ENCODE measurements at regions not wholly inside any gene's neighbourhood (a gene's known extent, or its start where the extent isn't known, plus 50 kb on each side); places are given as distances from the start of the nearest gene placed in this dataset.

DNA sequence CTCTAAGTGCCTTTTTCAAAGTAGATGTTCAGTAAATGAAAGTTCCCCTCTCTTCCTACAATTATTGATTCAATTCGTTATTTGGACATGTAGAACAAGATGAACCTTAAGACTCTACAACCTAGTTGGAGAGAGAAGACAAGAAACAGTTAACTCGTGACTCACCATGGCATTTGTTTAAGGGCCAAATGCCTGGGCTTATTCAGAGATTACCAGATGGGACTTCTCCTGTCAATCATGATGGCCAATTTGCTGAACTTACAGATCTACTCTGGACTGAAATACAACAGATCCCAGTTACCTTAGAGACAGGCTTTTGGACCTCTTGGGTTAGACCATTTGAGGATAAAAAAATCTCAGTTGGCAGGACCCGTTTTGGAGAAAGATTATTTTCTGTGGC, 93.5 kb downstream of the C1orf94 start:
- FAIRE-seq = no peak

DNA sequence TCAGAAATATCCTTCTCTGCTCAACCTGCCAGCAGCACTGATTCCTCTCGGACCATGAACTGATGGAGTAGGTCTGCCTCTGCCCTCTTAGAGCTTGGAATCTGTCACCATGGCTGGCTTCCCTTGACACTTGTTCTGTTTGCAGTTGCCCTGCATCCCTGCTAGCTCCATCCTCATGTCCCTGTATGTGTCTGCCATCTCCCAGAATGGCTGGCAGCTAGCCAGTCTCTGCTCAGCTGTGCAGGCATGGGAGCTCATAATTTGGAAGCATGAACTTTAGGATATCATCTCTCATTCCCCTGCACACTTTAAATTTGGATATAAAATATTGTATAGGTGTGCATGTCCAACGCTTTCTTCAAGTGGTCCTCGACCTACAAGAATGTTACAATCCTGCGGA, 95.4 kb downstream of the C1orf94 start:
- TF ChIP-seq TAF1 (IDR thresholded peaks at IDR 0.05; ENCODE audit: low read depth, low read length) = no peak
- no peak for TF ChIP-seq POU2F2 (IDR thresholded peaks at IDR 0.05; ENCODE audit: low read depth, low read length)
- DNase-seq (ENCODE audit: insufficient read length, low spot score) (no peak), FAIRE-seq (no peak)

More for the DNA sequence above, 93.5 kb downstream of the C1orf94 start:
- TF ChIP-seq POU2F2 (IDR thresholded peaks at IDR 0.05; ENCODE audit: low read depth, low read length) = no peak
- TF ChIP-seq POLR2AphosphoS5 (IDR thresholded peaks at IDR 0.05; ENCODE audit: low read depth, low read length) = no peak
- no peak for TF ChIP-seq TAF1 (IDR thresholded peaks at IDR 0.05; ENCODE audit: low read depth, low read length)
- no peak for TF ChIP-seq POLR2A (IDR thresholded peaks at IDR 0.05; ENCODE audit: low read depth, low read length)
- TF ChIP-seq PAX5 (IDR thresholded peaks at IDR 0.05; ENCODE audit: insufficient read depth, low read length, severe bottlenecking) = no peak
- TF ChIP-seq SPI1 (IDR thresholded peaks at IDR 0.05; ENCODE audit: low read depth, low read length) = no peak
- DNase-seq (ENCODE audit: insufficient read length, low spot score) = no peak

DNA sequence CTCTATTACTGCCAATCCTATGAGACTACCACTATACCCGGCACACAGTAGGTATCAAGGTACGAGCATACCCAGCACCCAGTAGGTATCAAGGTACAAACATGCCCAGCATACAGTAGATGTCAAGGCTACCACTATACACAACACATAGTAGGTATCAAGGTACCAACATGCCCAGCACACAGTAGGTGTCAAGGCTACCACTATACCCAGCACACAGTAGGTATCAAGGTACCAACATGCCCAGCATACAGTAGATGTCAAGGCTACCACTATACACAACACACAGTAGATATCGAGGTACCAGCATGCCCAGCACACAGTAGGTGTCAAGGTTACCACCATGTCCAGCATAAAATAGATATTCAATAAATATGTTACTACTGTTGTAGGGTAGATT, 98.4 kb downstream of the C1orf94 start:
- no peak for TF ChIP-seq POLR2AphosphoS5 (IDR thresholded peaks at IDR 0.05; ENCODE audit: low read depth, low read length)
- TF ChIP-seq PAX5 (IDR thresholded peaks at IDR 0.05; ENCODE audit: insufficient read depth, low read length, severe bottlenecking) = no peak
- no peak for TF ChIP-seq POLR2A (IDR thresholded peaks at IDR 0.05; ENCODE audit: low read depth, low read length)
- no peak for TF ChIP-seq POU2F2 (IDR thresholded peaks at IDR 0.05; ENCODE audit: low read depth, low read length)
- no peak for TF ChIP-seq SPI1 (IDR thresholded peaks at IDR 0.05; ENCODE audit: low read depth, low read length)
- TF ChIP-seq TAF1 (IDR thresholded peaks at IDR 0.05; ENCODE audit: low read depth, low read length) = no peak
- DNase-seq (ENCODE audit: insufficient read length, low spot score) (no peak), FAIRE-seq (no peak)

DNA sequence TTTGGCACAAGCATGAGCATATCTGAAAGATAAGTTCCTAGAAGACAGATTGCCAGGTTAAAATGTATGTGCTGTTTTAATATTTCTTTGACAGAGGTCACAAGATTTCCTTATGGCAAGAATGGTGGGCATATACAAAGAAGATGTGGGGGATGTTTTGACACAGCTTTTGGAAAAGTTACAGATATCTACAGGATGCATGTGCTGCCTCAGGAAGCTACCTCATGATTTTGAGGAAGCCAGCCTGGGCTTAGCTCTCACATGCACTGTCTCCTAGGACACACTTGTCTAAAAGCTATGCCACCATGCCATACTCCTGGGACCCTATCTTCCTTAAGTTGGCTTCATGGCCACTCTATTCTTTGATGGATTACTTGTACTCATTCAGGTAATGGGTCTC, 99.9 kb downstream of the C1orf94 start:
- DNase-seq (ENCODE audit: insufficient read length, low spot score) (no peak), FAIRE-seq (no peak)
- TF ChIP-seq POLR2A (IDR thresholded peaks at IDR 0.05; ENCODE audit: low read depth, low read length) = no peak
- no peak for TF ChIP-seq SPI1 (IDR thresholded peaks at IDR 0.05; ENCODE audit: low read depth, low read length)
- no peak for TF ChIP-seq POU2F2 (IDR thresholded peaks at IDR 0.05; ENCODE audit: low read depth, low read length)
- no peak for TF ChIP-seq TAF1 (IDR thresholded peaks at IDR 0.05; ENCODE audit: low read depth, low read length)
- TF ChIP-seq POLR2AphosphoS5 (IDR thresholded peaks at IDR 0.05; ENCODE audit: low read depth, low read length) = no peak
- no peak for TF ChIP-seq PAX5 (IDR thresholded peaks at IDR 0.05; ENCODE audit: insufficient read depth, low read length, severe bottlenecking)

DNA sequence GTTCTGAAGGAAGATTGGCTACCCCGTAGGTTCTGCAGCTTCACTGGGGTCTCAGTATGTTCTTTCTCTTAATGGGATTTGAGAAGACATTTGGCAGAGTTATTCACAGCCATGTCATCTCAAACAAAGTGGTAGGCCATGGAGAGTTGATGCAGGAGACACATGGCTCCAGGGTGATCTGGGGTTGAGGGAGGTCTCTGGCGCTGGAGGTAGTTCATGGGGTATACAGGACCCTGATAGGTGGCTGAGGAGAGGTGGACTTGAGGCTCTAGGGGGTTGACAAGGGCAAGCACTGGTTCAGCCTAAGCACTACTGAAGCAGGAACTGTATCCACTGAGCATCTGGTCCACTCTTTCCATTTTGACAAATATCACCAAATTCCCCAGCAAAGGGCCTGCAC, 100.4 kb downstream of the C1orf94 start:
- DNase-seq (ENCODE audit: insufficient read length, low spot score) = no peak
- TF ChIP-seq SPI1 (IDR thresholded peaks at IDR 0.05; ENCODE audit: low read depth, low read length) (no peak), TAF1 (IDR thresholded peaks at IDR 0.05; ENCODE audit: low read depth, low read length) (no peak), PAX5 (IDR thresholded peaks at IDR 0.05; ENCODE audit: insufficient read depth, low read length, severe bottlenecking) (no peak), POU2F2 (IDR thresholded peaks at IDR 0.05; ENCODE audit: low read depth, low read length) (no peak), POLR2A (IDR thresholded peaks at IDR 0.05; ENCODE audit: low read depth, low read length) (no peak), POLR2AphosphoS5 (IDR thresholded peaks at IDR 0.05; ENCODE audit: low read depth, low read length) (no peak)
- FAIRE-seq = no peak

DNA sequence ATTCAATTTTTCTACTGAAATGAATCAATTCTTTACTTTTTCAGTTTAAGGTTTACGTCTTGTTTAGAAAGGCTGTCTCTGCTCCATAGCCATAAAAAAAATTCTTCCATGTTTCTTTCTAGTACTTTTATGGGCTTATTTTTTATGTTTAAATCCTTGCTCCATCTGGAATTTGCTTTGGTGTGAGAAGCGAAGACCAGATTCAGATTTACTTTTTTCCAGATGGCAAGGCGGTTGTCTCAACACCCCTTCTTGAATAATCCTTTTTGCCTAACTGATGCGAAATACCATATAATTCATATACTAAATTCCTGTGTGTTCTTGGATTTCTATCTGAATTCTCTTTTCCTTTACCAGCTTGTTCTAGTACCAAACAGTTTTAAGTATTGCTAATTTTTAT, 101.5 kb downstream of the C1orf94 start:
- DNase-seq (ENCODE audit: insufficient read length, low spot score) = no peak
- TF ChIP-seq POLR2AphosphoS5 (IDR thresholded peaks at IDR 0.05; ENCODE audit: low read depth, low read length) = no peak
- TF ChIP-seq POLR2A (IDR thresholded peaks at IDR 0.05; ENCODE audit: low read depth, low read length) = no peak
- TF ChIP-seq POU2F2 (IDR thresholded peaks at IDR 0.05; ENCODE audit: low read depth, low read length) = no peak
- no peak for TF ChIP-seq TAF1 (IDR thresholded peaks at IDR 0.05; ENCODE audit: low read depth, low read length)
- no peak for TF ChIP-seq PAX5 (IDR thresholded peaks at IDR 0.05; ENCODE audit: insufficient read depth, low read length, severe bottlenecking)
- TF ChIP-seq SPI1 (IDR thresholded peaks at IDR 0.05; ENCODE audit: low read depth, low read length) = no peak
- FAIRE-seq = no peak

DNA sequence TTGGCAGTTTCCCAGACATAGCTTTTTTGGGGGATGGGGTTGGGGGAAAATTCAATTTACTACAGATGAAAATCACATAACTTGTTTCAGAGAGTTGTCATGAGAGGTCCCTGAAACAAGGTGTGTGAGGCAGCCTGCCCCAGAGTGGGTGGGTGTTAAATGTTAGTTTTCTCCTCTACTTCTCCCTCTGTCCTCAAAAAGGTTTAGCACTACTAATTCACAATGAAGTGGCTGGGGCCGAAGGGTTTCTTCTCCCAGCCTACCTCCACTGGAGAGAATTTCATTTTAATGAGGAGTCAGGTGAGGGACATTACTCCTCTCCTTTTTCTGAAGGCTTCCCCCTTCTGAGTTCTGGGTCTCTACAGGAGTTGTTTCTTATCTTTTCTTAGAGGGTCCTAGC, 103.3 kb downstream of the C1orf94 start:
- no peak for DNase-seq (ENCODE audit: insufficient read length, low spot score)
- FAIRE-seq = no peak
- no peak for TF ChIP-seq POU2F2 (IDR thresholded peaks at IDR 0.05; ENCODE audit: low read depth, low read length)
- no peak for TF ChIP-seq TAF1 (IDR thresholded peaks at IDR 0.05; ENCODE audit: low read depth, low read length)
- TF ChIP-seq POLR2A (IDR thresholded peaks at IDR 0.05; ENCODE audit: low read depth, low read length) = no peak
- TF ChIP-seq SPI1 (IDR thresholded peaks at IDR 0.05; ENCODE audit: low read depth, low read length) = no peak
- TF ChIP-seq PAX5 (IDR thresholded peaks at IDR 0.05; ENCODE audit: insufficient read depth, low read length, severe bottlenecking) = no peak
- no peak for TF ChIP-seq POLR2AphosphoS5 (IDR thresholded peaks at IDR 0.05; ENCODE audit: low read depth, low read length)

DNA sequence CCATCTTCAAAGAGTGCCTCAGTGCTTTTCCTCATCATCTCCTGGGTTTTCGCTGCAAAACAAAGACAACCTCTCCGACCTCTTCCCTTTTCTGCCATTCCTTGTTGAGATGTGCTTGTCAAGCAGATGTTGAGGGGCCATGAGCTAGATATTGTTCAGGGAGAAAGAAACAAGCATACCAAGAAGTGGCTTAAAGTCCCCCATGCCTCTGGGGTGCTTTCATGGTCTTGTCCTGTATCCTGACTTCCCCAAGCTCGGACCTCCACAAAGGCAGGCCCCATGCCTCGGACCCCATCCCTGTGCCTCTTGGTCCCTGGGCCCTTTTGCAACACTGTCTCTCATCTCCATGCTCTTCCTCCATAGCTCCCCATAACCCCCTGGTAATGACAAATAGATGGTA, 103.8 kb downstream of the C1orf94 start:
- DNase-seq (ENCODE audit: insufficient read length, low spot score) = no peak
- TF ChIP-seq SPI1 (IDR thresholded peaks at IDR 0.05; ENCODE audit: low read depth, low read length) = no peak
- TF ChIP-seq POLR2A (IDR thresholded peaks at IDR 0.05; ENCODE audit: low read depth, low read length) = no peak
- no peak for TF ChIP-seq PAX5 (IDR thresholded peaks at IDR 0.05; ENCODE audit: insufficient read depth, low read length, severe bottlenecking)
- TF ChIP-seq TAF1 (IDR thresholded peaks at IDR 0.05; ENCODE audit: low read depth, low read length) = no peak
- TF ChIP-seq POU2F2 (IDR thresholded peaks at IDR 0.05; ENCODE audit: low read depth, low read length) = no peak
- TF ChIP-seq POLR2AphosphoS5 (IDR thresholded peaks at IDR 0.05; ENCODE audit: low read depth, low read length) = no peak
- FAIRE-seq = no peak

DNA sequence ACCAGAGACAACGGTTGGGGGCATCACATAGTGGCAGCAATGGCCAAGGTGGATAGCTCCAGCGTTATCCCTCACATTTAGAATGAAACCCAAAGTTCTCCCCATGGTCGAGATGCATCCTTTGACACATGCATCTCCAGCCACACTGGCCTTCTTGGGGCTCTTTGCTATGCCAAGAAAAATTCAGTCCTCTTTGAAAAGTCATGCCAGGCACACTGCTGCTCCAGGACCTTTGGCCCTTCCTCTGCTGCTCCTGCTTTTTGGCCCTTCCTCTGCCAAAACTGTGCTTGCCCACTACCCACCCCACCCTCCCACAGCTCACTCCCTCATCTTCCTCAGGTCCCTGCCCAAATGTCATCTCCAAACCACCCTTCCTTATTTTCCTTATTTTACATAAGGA, 106.4 kb downstream of the C1orf94 start:
- FAIRE-seq = no peak
- TF ChIP-seq SPI1 (IDR thresholded peaks at IDR 0.05; ENCODE audit: low read depth, low read length) (no peak), POLR2AphosphoS5 (IDR thresholded peaks at IDR 0.05; ENCODE audit: low read depth, low read length) (no peak), POLR2A (IDR thresholded peaks at IDR 0.05; ENCODE audit: low read depth, low read length) (no peak), TAF1 (IDR thresholded peaks at IDR 0.05; ENCODE audit: low read depth, low read length) (no peak), POU2F2 (IDR thresholded peaks at IDR 0.05; ENCODE audit: low read depth, low read length) (no peak), PAX5 (IDR thresholded peaks at IDR 0.05; ENCODE audit: insufficient read depth, low read length, severe bottlenecking) (no peak)
- DNase-seq (ENCODE audit: insufficient read length, low spot score) = no peak

DNA sequence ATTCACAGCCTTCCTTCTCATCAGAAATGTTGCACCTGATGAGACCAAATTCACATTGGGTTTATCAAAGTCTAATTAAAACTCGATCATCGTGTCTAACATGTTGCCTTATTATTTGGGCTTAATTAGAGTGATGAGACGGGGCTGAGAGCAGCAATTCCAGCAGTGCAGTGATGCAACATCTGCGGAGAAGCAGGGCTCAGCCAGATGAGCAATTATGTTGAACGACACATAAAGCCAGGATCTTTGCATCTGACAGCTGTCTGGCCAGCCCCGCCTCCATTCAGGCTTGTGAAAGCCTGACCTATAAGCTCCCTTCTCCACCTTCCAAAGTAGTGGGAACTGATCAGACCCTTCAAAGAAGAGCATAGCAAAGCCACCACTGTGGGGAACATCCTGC, 109.8 kb downstream of the C1orf94 start:
- no peak for DNase-seq (ENCODE audit: insufficient read length, low spot score)
- FAIRE-seq = no peak
- TF ChIP-seq POLR2AphosphoS5 (IDR thresholded peaks at IDR 0.05; ENCODE audit: low read depth, low read length) (no peak), SPI1 (IDR thresholded peaks at IDR 0.05; ENCODE audit: low read depth, low read length) (no peak), POLR2A (IDR thresholded peaks at IDR 0.05; ENCODE audit: low read depth, low read length) (no peak), PAX5 (IDR thresholded peaks at IDR 0.05; ENCODE audit: insufficient read depth, low read length, severe bottlenecking) (no peak), POU2F2 (IDR thresholded peaks at IDR 0.05; ENCODE audit: low read depth, low read length) (no peak)

Measured in GM12891 (cell line).